PC-3 (cell line): ENCODE measurements at regions not wholly inside any gene's neighbourhood (a gene's known extent, or its start where the extent isn't known, plus 50 kb on each side); places are given as distances from the start of the nearest gene placed in this dataset.

Source experiments
- ATAC-seq: fragments of 200-7000 bp; cut with Tn5 transposase; 2 replicates; pipeline ENCODE4 v1.9.1; 2020; ENCODE audit warnings: mild to moderate bottlenecking, moderate library complexity
- BruUV-seq: library from RNA; stranded (reverse); fragments of 400-500 nt; replicated peaks from 2 replicates; lab custom pipeline; 2021; lab: Mats Ljungman, UMichigan
- CTCF ChIA-PET: fragments of 300-600 bp; sonication (Branson Sonifier 250); formaldehyde crosslinking; loops from one replicate; lab custom pipeline; 2022; ENCODE audit warnings: antibody characterized with exemption; lab: Charles Lee
- POLR2A ChIA-PET: fragments of 300-600 bp; sonication (Branson Sonifier 250); formaldehyde crosslinking; loops from one replicate; lab custom pipeline; 2022; ENCODE audit warnings: antibody characterized with exemption; ENCODE audit not compliant: unreplicated experiment; lab: Charles Lee
- DNase-seq: peaks from one replicate; pipeline ENCODE4 v3.0.0-alpha.2; 2015
- H2AFZ ChIP-seq: fragments of 300-600 bp; sonication (generic); 2 replicates; pipeline ENCODE4 v1.6.0; 2016; ENCODE audit warnings: antibody characterized with exemption, low read length
- H3F3A ChIP-seq: fragments of 300-600 bp; sonication (generic); one replicate; pipeline ENCODE4 v1.6.0; 2017; ENCODE audit warnings: antibody characterized with exemption, low read length, control low read depth, mild to moderate bottlenecking; ENCODE audit not compliant: unreplicated experiment
- H3K27ac ChIP-seq: fragments of 300-600 bp; sonication (generic); 2 replicates; pipeline ENCODE4 v1.5.1; 2016; ENCODE audit warnings: mild to moderate bottlenecking, low read length
- H3K27me3 ChIP-seq: fragments of 300-600 bp; sonication (generic); 2 replicates; pipeline ENCODE4 v1.6.1; 2016; ENCODE audit warnings: low read length, mixed read lengths
- H3K36me3 ChIP-seq: fragments of 300-600 bp; sonication (generic); 2 replicates; pipeline ENCODE4 v1.6.1; 2016; ENCODE audit warnings: low read depth, mixed run types, low read length, mixed read lengths
- H3K4me1 ChIP-seq: fragments of 300-600 bp; sonication (generic); 2 replicates; pipeline ENCODE4 v1.5.1; 2016; ENCODE audit warnings: low read length; ENCODE audit not compliant: insufficient read depth
- H3K4me2 ChIP-seq: fragments of 300-600 bp; sonication (generic); 2 replicates; pipeline ENCODE4 v1.6.0; 2016; ENCODE audit warnings: low read length
- H3K4me3 ChIP-seq: fragments of 300-600 bp; sonication (generic); 2 replicates; pipeline ENCODE4 v1.5.1; 2016; ENCODE audit warnings: mild to moderate bottlenecking, low read length, mixed read lengths
- H3K79me2 ChIP-seq: fragments of 300-600 bp; sonication (generic); 2 replicates; pipeline ENCODE4 v1.6.1; 2017; ENCODE audit warnings: low read length, mixed read lengths
- H3K9ac ChIP-seq: fragments of 300-600 bp; sonication (generic); 2 replicates; pipeline ENCODE4 v1.6.0; 2016; ENCODE audit warnings: mild to moderate bottlenecking, low read length
- H3K9me2 ChIP-seq: fragments of 300-600 bp; sonication (generic); replicated peaks from 2 replicates; pipeline ENCODE4 v1.6.1; 2016; ENCODE audit warnings: mixed run types, low read length, mixed read lengths
- H3K9me3 ChIP-seq: fragments of 300-600 bp; sonication (generic); 2 replicates; pipeline ENCODE4 v1.6.1; 2016; ENCODE audit warnings: low read length, mixed read lengths
- H4K20me1 ChIP-seq: fragments of 300-600 bp; sonication (generic); 2 replicates; pipeline ENCODE4 v1.6.1; 2016; ENCODE audit warnings: low read length, mixed read lengths
- CTCF ChIP-seq: fragments of 300-600 bp; sonication (generic); conservative IDR thresholded peaks from 2 replicates; pipeline ENCODE4 v1.5.1; 2017; ENCODE audit warnings: antibody characterized with exemption, low read depth, mild to moderate bottlenecking, low read length
- EZH2 ChIP-seq: fragments of 300-600 bp; sonication (generic); IDR thresholded peaks from one replicate; pipeline ENCODE4 v1.6.1; 2017; ENCODE audit warnings: antibody characterized with exemption, mild to moderate bottlenecking, low read length; ENCODE audit not compliant: unreplicated experiment
- EZH2phosphoT487 ChIP-seq: fragments of 300-600 bp; sonication (generic); IDR thresholded peaks from 2 replicates; pipeline ENCODE4 v1.6.1; 2018; ENCODE audit warnings: mild to moderate bottlenecking, antibody characterized with exemption, low read length, borderline replicate concordance
- intact Hi-C: fragments of 100-400 bp; cut with micrococcal nuclease; formaldehyde crosslinking; loops from 2 replicates; pipeline ENCODE4 v1.9.0; 2023

- H3K27ac ChIP-seq, result no peak overlapping the region
- no peaks in the 10 kb centered on the region for H3K79me2 ChIP-seq
- H3K4me1 ChIP-seq, result peaks cover 23% of the 10 kb centered on the region
- DNase-seq (no peak), ATAC-seq (no peak)
- H2AFZ ChIP-seq, result no peak overlapping the region
- H3F3A ChIP-seq, result no peaks in the 10 kb centered on the region
- no peaks in the 10 kb centered on the region for H3K27me3 ChIP-seq
- intact Hi-C loops, result no loop called here
- H4K20me1 ChIP-seq, result no peaks in the 10 kb centered on the region
- no peak for TF ChIP-seq CTCF
- TF ChIP-seq EZH2phosphoT487, result no peak
- no peak for TF ChIP-seq EZH2
- H3K9me3 ChIP-seq, result no peaks in the 10 kb centered on the region
- no peak overlapping the region for H3K9ac ChIP-seq
- no TSS peak for BruUV-seq
- no peak overlapping the region for H3K4me2 ChIP-seq
- no peaks in the 10 kb centered on the region for H3K9me2 ChIP-seq
- ChIA-PET CTCF (no interaction called here), POLR2A (no interaction called here)
- no peaks in the 10 kb centered on the region for H3K36me3 ChIP-seq
- no peak overlapping the region for H3K4me3 ChIP-seq
Observed at GRCh38 chr12:94700662-94701061, 50.3 kb upstream of the TMCC3 start.
